Thyroid gland (tissue), 4 donors: ENCODE measurements at regions not wholly inside any gene's neighbourhood (a gene's known extent, or its start where the extent isn't known, plus 50 kb on each side); places are given as distances from the start of the nearest gene placed in this dataset.

Source experiments
- CTCF ChIP-seq, 6 experiments: fragments of 200-600 bp in 3 of 6; fragments of 450-650 bp in 3 of 6; sonication (generic) in 3 of 6; IDR thresholded peaks; one replicate each; pipeline ENCODE4 v1.5.1; 2016 to 2019; ENCODE audit warnings: antibody characterized with exemption in 6 of 6, mild to moderate bottlenecking in 2 of 6, inconsistent platforms in 1 of 6, moderate library complexity in 1 of 6
- POLR2A ChIP-seq, 2 donors: fragments of 450-650 bp; IDR thresholded peaks; one replicate each; pipeline ENCODE4 v1.6.1; 2017; ENCODE audit warnings: antibody characterized with exemption in 2 of 2, mild to moderate bottlenecking in 2 of 2, moderate library complexity in 1 of 2

GRCh38 chr6:1256435-1257008, 55.4 kb upstream of the FOXQ1 start:
- no peak for TF ChIP-seq POLR2A (IDR thresholded peaks at IDR 0.05)
- TF ChIP-seq CTCF (IDR thresholded peaks at IDR 0.05) = no peak
